Neural crest cell (in vitro differentiated cells): ENCODE measurements at regions not wholly inside any gene's neighbourhood (a gene's known extent, or its start where the extent isn't known, plus 50 kb on each side); places are given as distances from the start of the nearest gene placed in this dataset.
"Not testable (repeated sequence)": the region's sequence is repeated elsewhere in the genome, so short reads cannot be mapped to it uniquely, and the experiment has no call there.

Experiments
- DNase-seq: peaks from one replicate; pipeline ENCODE4 v3.0.0; 2021; ENCODE audit warnings: low read depth, mixed read lengths, low spot score
- H3K27ac Mint-ChIP-seq: one replicate; pipeline ENCODE4 v1.8.0; 2021; ENCODE audit warnings: mild to moderate bottlenecking, mixed read lengths; ENCODE audit not compliant: unreplicated experiment
- H3K27me3 Mint-ChIP-seq: 2 replicates; pipeline ENCODE4 v1.8.0; 2021; ENCODE audit warnings: low read depth, mild to moderate bottlenecking, mixed read lengths
- H3K36me3 Mint-ChIP-seq: 2 replicates; pipeline ENCODE4 v1.8.0; 2021; ENCODE audit warnings: low read depth, mild to moderate bottlenecking, mixed read lengths
- H3K4me1 Mint-ChIP-seq: 2 replicates; pipeline ENCODE4 v1.8.0; 2021; ENCODE audit warnings: mixed read lengths
- H3K4me3 Mint-ChIP-seq: one replicate; pipeline ENCODE4 v1.8.0; 2021; ENCODE audit warnings: mild to moderate bottlenecking, mixed read lengths
- H3K9me3 Mint-ChIP-seq: 2 replicates; pipeline ENCODE4 v1.8.0; 2021; ENCODE audit warnings: mixed read lengths
- TF ChIP-seq, protein P1 (sequence below): fragments of 200-600 bp; sonication (generic); conservative IDR thresholded peaks from 2 replicates; pipeline ENCODE4 v1.5.0; 2021; ENCODE audit warnings: antibody characterized with exemption, mild to moderate bottlenecking

GRCh38 chr10:61217851-61218565 lies 235.2 kb downstream of the TMEM26 start:
- Mint-ChIP-seq H3K27me3 (peaks cover 2% of the 10 kb centered on the region), H3K4me3 (no peak overlapping the region), H3K9me3 (peaks cover 10% of the 10 kb centered on the region), H3K27ac (no peak overlapping the region), H3K36me3 (no peaks in the 10 kb centered on the region), H3K4me1 (no peaks in the 10 kb centered on the region)
- TF ChIP-seq, protein P1, sequence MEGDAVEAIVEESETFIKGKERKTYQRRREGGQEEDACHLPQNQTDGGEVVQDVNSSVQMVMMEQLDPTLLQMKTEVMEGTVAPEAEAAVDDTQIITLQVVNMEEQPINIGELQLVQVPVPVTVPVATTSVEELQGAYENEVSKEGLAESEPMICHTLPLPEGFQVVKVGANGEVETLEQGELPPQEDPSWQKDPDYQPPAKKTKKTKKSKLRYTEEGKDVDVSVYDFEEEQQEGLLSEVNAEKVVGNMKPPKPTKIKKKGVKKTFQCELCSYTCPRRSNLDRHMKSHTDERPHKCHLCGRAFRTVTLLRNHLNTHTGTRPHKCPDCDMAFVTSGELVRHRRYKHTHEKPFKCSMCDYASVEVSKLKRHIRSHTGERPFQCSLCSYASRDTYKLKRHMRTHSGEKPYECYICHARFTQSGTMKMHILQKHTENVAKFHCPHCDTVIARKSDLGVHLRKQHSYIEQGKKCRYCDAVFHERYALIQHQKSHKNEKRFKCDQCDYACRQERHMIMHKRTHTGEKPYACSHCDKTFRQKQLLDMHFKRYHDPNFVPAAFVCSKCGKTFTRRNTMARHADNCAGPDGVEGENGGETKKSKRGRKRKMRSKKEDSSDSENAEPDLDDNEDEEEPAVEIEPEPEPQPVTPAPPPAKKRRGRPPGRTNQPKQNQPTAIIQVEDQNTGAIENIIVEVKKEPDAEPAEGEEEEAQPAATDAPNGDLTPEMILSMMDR: no peak
- no peak for DNase-seq

GRCh38 chr10:61215246-61215645 lies 237.9 kb downstream of the TMEM26 start:
- no peak overlapping the region for H3K4me3 Mint-ChIP-seq
- no peak for DNase-seq

DNA sequence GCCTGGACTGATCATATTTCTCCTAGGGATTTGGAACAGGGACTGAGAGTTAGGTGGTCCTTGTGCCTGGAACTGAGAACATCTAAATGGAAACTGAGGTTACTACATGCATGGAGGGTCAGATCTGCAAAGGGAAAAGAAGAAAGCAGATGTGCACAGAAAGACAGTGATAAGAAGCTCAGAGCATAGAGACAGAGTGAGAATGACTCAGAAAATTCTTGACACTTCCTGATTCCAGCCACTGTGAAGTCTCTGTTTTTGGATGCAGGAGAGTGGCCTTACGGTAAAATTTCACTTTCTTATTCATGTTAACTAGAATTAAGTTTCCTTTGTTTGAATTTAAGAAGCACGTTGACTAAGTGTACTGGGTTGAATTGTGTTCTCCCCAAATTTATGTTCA lies 241.7 kb downstream of the TMEM26 start:
- no peak for DNase-seq
- Mint-ChIP-seq H3K9me3 (no peaks in the 10 kb centered on the region), H3K27ac (no peak overlapping the region), H3K36me3 (no peaks in the 10 kb centered on the region), H3K4me3 (no peak overlapping the region), H3K4me1 (no peaks in the 10 kb centered on the region), H3K27me3 (no peaks in the 10 kb centered on the region)
- TF ChIP-seq, protein P1: no peak

More at GRCh38 chr10:61215246-61215645, 237.9 kb downstream of the TMEM26 start:
- Mint-ChIP-seq H3K9me3 (peaks cover 7% of the 10 kb centered on the region), H3K27ac (no peak overlapping the region), H3K4me1 (no peaks in the 10 kb centered on the region), H3K27me3 (no peaks in the 10 kb centered on the region), H3K36me3 (no peaks in the 10 kb centered on the region)
- TF ChIP-seq, protein P1: no peak

DNA sequence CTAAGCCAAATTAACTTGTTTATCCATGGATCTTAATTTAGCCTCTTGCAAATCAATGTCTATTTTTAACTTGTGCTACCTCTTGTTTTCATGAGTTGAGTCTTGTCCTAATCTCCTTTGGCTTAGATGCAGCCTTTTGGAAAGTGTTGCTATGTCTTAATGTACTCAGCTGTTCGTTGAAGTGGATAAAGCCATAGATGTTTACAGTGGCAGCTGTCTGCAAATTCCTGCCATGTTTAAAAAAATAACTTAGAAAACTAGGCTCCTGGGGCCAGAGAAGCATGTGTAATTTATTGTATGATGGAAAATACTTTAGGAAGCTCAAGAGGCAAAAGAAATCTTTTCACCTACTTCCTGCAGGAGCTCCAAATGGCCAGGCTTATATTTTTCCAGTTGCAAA lies 253.1 kb upstream of the RHOBTB1 start:
- Mint-ChIP-seq H3K27me3 (no peaks in the 10 kb centered on the region), H3K4me3 (no peak overlapping the region), H3K36me3 (peaks cover 3% of the 10 kb centered on the region), H3K27ac (no peak overlapping the region), H3K9me3 (peaks cover 7% of the 10 kb centered on the region), H3K4me1 (no peaks in the 10 kb centered on the region)
- DNase-seq: no peak
- TF ChIP-seq, protein P1: no peak

DNA sequence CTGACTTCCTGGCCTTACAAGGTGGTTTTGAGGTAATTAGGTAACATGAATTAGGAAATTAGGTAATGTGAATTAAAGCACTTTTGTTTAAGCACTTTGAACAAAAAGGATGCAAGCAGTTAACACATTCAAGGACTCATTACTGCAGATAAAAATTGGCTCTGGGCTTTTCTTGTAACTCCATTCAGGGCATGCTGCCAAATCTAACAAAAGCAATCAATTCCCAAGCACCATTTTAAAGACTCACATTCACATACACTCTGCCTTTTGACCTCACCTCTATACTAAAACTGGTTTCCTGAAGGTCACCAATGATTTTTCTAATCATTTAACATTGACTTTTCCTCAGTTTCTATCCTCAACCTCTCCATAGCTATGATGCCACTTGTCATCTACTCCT lies 251.2 kb upstream of the RHOBTB1 start:
- H3K36me3 Mint-ChIP-seq: peaks cover 3% of the 10 kb centered on the region
- H3K27ac Mint-ChIP-seq: no peak overlapping the region
- no peaks in the 10 kb centered on the region for H3K4me1 Mint-ChIP-seq
- H3K27me3 Mint-ChIP-seq: no peaks in the 10 kb centered on the region
- DNase-seq: no peak
- no peak overlapping the region for H3K4me3 Mint-ChIP-seq
- peaks cover 7% of the 10 kb centered on the region for H3K9me3 Mint-ChIP-seq
- TF ChIP-seq, protein P1: no peak

- H3K27ac Mint-ChIP-seq, H3K4me1 Mint-ChIP-seq, H3K9me3 Mint-ChIP-seq, H3K36me3 Mint-ChIP-seq, H3K4me3 Mint-ChIP-seq, H3K27me3 Mint-ChIP-seq, DNase-seq: not testable (repeated sequence)
Measured at GRCh38 chr10:61192589-61192988, 248.6 kb upstream of the RHOBTB1 start.
